Type B pancreatic cell (in vitro differentiated cells): ENCODE measurements at regions not wholly inside any gene's neighbourhood (a gene's known extent, or its start where the extent isn't known, plus 50 kb on each side); places are given as distances from the start of the nearest gene placed in this dataset.

Experiments used
- DNase-seq: peaks from one replicate; pipeline ENCODE4 v3.0.0; 2021; ENCODE audit warnings: mixed read lengths; ENCODE audit not compliant: unreplicated experiment; ENCODE audit errors: extremely low spot score
- H3K27ac Mint-ChIP-seq: 2 replicates; pipeline ENCODE4 v1.8.0; 2021; ENCODE audit warnings: mild to moderate bottlenecking, mixed read lengths
- H3K27me3 Mint-ChIP-seq: 2 replicates; pipeline ENCODE4 v1.8.0; 2021; ENCODE audit warnings: mixed read lengths
- H3K36me3 Mint-ChIP-seq: 2 replicates; pipeline ENCODE4 v1.8.0; 2021; ENCODE audit warnings: mixed read lengths
- H3K4me1 Mint-ChIP-seq: one replicate; pipeline ENCODE4 v1.8.0; 2021; ENCODE audit warnings: mixed read lengths; ENCODE audit not compliant: unreplicated experiment
- H3K4me3 Mint-ChIP-seq: 2 replicates; pipeline ENCODE4 v1.8.0; 2021; ENCODE audit warnings: mild to moderate bottlenecking, mixed read lengths
- H3K9me3 Mint-ChIP-seq: 2 replicates; pipeline ENCODE4 v1.8.0; 2021; ENCODE audit warnings: mixed read lengths
- CTCF ChIP-seq: fragments of 200-600 bp; sonication (generic); conservative IDR thresholded peaks from 2 replicates; pipeline ENCODE4 v1.5.0; 2021; ENCODE audit warnings: antibody characterized with exemption, mild to moderate bottlenecking

- no peak overlapping the region for H3K4me3 Mint-ChIP-seq
- no peaks in the 10 kb centered on the region for H3K36me3 Mint-ChIP-seq
- DNase-seq, result no peak
- H3K27me3 Mint-ChIP-seq, result no peaks in the 10 kb centered on the region
- peaks cover 7% of the 10 kb centered on the region for H3K4me1 Mint-ChIP-seq
- no peaks in the 10 kb centered on the region for H3K9me3 Mint-ChIP-seq
- H3K27ac Mint-ChIP-seq, result no peak overlapping the region
- TF ChIP-seq CTCF, result no peak
These were observed 60.8 kb downstream of the MID1IP1 start for GRCh38 chrX:38862100-38862499.

- Mint-ChIP-seq H3K4me1 (no peaks in the 10 kb centered on the region), H3K27ac (no peak overlapping the region), H3K36me3 (no peaks in the 10 kb centered on the region), H3K27me3 (no peaks in the 10 kb centered on the region), H3K4me3 (no peak overlapping the region), H3K9me3 (no peaks in the 10 kb centered on the region)
- DNase-seq, result no peak
- TF ChIP-seq CTCF, result no peak
These were observed 62.9 kb downstream of the MID1IP1 start for GRCh38 chrX:38864165-38864564.

- H3K4me3 Mint-ChIP-seq, result no peak overlapping the region
- peaks cover 7% of the 10 kb centered on the region for H3K4me1 Mint-ChIP-seq
- no peak overlapping the region for H3K27ac Mint-ChIP-seq
- H3K36me3 Mint-ChIP-seq, result no peaks in the 10 kb centered on the region
- no peaks in the 10 kb centered on the region for H3K9me3 Mint-ChIP-seq
- H3K27me3 Mint-ChIP-seq, result no peaks in the 10 kb centered on the region
- no peak for TF ChIP-seq CTCF
- DNase-seq, result no peak
These were observed 67.1 kb downstream of the MID1IP1 start for GRCh38 chrX:38868321-38868720.

GRCh38 chrX:38868941-38869401, 67.7 kb downstream of the MID1IP1 start:
- no peaks in the 10 kb centered on the region for H3K9me3 Mint-ChIP-seq
- peaks cover 7% of the 10 kb centered on the region for H3K4me1 Mint-ChIP-seq
- no peaks in the 10 kb centered on the region for H3K27me3 Mint-ChIP-seq
- DNase-seq, result no peak
- H3K27ac Mint-ChIP-seq, result no peak overlapping the region
- no peak overlapping the region for H3K4me3 Mint-ChIP-seq
- H3K36me3 Mint-ChIP-seq, result no peaks in the 10 kb centered on the region
- TF ChIP-seq CTCF, result no peak

GRCh38 chrX:38870361-38870895, 69.2 kb downstream of the MID1IP1 start:
- Mint-ChIP-seq H3K4me1 (peaks cover 7% of the 10 kb centered on the region), H3K27ac (peak overlapping the region; percentile 10), H3K9me3 (no peaks in the 10 kb centered on the region), H3K4me3 (no peak overlapping the region), H3K36me3 (no peaks in the 10 kb centered on the region), H3K27me3 (no peaks in the 10 kb centered on the region)
- DNase-seq, result no peak
- TF ChIP-seq CTCF, result no peak
